ENCODE measurements at regions not wholly inside any gene's neighbourhood (a gene's known extent, or its start where the extent isn't known, plus 50 kb on each side); places are given as distances from the start of the nearest gene placed in this dataset.
A peak's percentile ranks its signal among the peaks of the same experiment; 100 is the strongest.

DNA sequence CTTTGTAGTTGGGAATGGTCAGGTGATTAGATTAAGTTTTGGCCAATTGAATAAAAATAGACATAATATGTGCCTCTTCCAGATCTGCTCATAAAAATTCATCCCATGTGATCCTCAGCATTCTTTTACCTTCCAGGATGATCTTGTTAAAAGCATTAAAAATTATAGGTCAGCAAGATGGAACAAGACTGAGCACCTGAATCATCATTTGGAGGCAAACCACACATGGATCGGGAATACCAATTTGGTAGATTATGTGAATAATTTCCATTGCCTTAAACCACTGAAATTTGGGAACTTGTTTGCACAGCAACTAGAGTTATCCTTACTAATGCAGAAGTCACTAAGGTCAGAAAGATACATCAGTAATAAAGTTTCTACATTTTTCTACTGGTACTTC, 681.4 kb upstream of the ADGRL2 start:
- TF ChIP-seq EZH2 (IDR thresholded peaks at IDR 0.05) = no peak
- no peak for TF ChIP-seq FOXP2 (optimal IDR thresholded peaks at IDR 0.05; ENCODE audit: control extremely low read depth, extremely low read length, insufficient read depth)
- no peak for TF ChIP-seq POLR2AphosphoS5 (IDR thresholded peaks at IDR 0.05; ENCODE audit: borderline replicate concordance, low read depth, low read length)
- Histone ChIP-seq H3K9ac (ENCODE audit: insufficient read length) (no peak overlapping the region), H3K4me3 (no peak overlapping the region), H3K36me3 (ENCODE audit: insufficient read depth, low read length) (no peaks in the 10 kb centered on the region), H3K27ac (no peak overlapping the region), H3K9me3 (ENCODE audit: low read depth, low read length) (no peaks in the 10 kb centered on the region)
- DNase-seq (ENCODE audit: low read depth, low spot score) = no peak

DNA sequence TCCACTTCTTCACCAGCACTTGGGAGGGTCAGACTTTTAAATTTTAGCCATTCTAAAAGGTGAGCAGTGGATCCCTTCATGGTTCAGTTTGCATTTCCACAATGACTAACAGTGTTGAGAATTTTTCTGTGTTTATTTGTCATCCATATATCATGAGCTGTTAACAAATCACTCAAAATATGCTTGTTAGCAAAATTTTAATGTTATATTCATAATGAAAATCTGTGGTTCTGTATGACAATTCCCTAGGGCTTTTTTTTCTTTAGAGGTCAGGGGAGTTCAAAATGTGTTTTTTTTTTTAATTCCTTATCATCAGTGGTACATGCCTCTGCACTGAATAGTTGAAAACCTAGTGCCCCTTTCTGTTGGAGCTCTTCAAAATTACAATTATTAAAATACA, 682.2 kb upstream of the ADGRL2 start:
- no peaks in the 10 kb centered on the region for H3K36me3 ChIP-seq (ENCODE audit: insufficient read depth, low read length)
- no peak for DNase-seq (ENCODE audit: low read depth, low spot score)
- no peak overlapping the region for H3K4me3 ChIP-seq
- TF ChIP-seq FOXP2 (optimal IDR thresholded peaks at IDR 0.05; ENCODE audit: control extremely low read depth, extremely low read length, insufficient read depth) (no peak), EZH2 (IDR thresholded peaks at IDR 0.05) (no peak), POLR2AphosphoS5 (IDR thresholded peaks at IDR 0.05; ENCODE audit: borderline replicate concordance, low read depth, low read length) (no peak)
- no peak overlapping the region for H3K9ac ChIP-seq (ENCODE audit: insufficient read length)
- H3K9me3 ChIP-seq (ENCODE audit: low read depth, low read length) = no peaks in the 10 kb centered on the region
- no peak overlapping the region for H3K27ac ChIP-seq

DNA sequence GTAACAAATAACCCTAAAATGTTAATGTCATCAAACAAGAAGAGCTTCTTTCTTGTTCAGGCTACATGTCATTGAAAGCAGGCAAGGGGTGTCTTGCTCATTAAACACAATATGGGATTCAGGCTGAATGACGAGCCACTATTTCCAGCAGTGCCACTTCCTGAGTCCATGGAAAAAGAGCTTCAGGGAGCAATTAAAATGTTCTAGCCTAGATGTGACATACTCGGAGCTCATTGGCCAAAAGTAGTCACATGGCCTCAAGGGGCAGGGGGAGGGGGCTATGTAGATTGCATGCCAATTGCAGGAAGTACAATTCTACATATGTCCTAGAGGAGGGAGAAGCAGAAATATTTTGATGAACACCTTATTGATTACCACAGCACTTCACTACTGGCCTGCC, 685.3 kb upstream of the ADGRL2 start:
- H3K27ac ChIP-seq = peak overlapping the region; percentile 52; the same call in 1 of the 2 replicates

DNA sequence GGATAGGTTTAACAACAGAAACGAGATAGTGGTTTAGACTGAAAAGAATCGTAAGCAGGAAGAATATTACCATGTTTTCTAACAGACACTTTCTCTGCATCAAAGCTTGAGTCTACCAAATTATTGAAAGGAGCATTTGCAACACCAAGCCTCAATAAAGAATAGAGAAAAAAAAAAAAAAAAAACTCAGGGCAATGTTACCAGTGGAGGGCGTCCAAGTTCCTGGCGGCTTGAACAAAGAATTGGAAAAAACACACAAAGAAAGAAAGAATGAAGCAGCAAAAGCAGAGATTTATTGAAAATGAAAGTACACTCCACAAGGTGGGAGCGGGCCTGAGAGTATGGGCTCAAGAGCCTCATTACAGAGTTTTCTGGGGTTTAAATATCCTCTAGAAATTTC, 686.5 kb upstream of the ADGRL2 start:
- Histone ChIP-seq H3K36me3 (ENCODE audit: insufficient read depth, low read length) (no peaks in the 10 kb centered on the region), H3K9ac (ENCODE audit: insufficient read length) (no peak overlapping the region), H3K4me3 (no peak overlapping the region), H3K9me3 (ENCODE audit: low read depth, low read length) (no peaks in the 10 kb centered on the region), H3K27ac (no peak overlapping the region)
- TF ChIP-seq EZH2 (IDR thresholded peaks at IDR 0.05) (no peak), POLR2AphosphoS5 (IDR thresholded peaks at IDR 0.05; ENCODE audit: borderline replicate concordance, low read depth, low read length) (no peak), FOXP2 (optimal IDR thresholded peaks at IDR 0.05; ENCODE audit: control extremely low read depth, extremely low read length, insufficient read depth) (no peak)
- no peak for DNase-seq (ENCODE audit: low read depth, low spot score)

More for the DNA sequence above, 685.3 kb upstream of the ADGRL2 start:
- Histone ChIP-seq H3K9me3 (ENCODE audit: low read depth, low read length) (no peaks in the 10 kb centered on the region), H3K36me3 (ENCODE audit: insufficient read depth, low read length) (no peaks in the 10 kb centered on the region), H3K9ac (ENCODE audit: insufficient read length) (no peak overlapping the region), H3K4me3 (peak overlapping the region; percentile 20; the same call in 1 of the 2 replicates)
- peak; percentile 42 for DNase-seq (ENCODE audit: low read depth, low spot score)
- TF ChIP-seq POLR2AphosphoS5 (IDR thresholded peaks at IDR 0.05; ENCODE audit: borderline replicate concordance, low read depth, low read length) = no peak
- TF ChIP-seq EZH2 (IDR thresholded peaks at IDR 0.05) = no peak
- no peak for TF ChIP-seq FOXP2 (optimal IDR thresholded peaks at IDR 0.05; ENCODE audit: control extremely low read depth, extremely low read length, insufficient read depth)

DNA sequence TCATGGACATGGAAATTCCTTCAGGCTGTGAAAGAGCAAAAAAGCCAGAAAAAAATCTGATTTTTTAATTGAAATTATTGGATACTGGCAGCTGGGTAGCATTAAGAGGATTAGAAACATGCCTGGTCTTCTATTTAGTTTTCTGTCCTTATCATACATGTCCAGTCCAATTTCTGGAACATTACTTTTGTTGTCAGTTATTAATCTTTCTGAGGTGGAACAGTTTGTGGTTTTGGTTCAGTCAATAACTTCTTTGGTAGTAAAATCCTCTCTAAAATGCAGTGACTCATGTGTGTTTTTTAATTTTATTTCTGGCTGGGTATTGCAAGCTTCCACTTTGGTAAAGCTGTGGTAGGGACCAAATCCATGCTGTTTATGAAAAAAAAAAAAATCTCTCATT, 687.0 kb upstream of the ADGRL2 start:
- no peaks in the 10 kb centered on the region for H3K9me3 ChIP-seq (ENCODE audit: low read depth, low read length)
- H3K4me3 ChIP-seq = no peak overlapping the region
- TF ChIP-seq POLR2AphosphoS5 (IDR thresholded peaks at IDR 0.05; ENCODE audit: borderline replicate concordance, low read depth, low read length) (no peak), EZH2 (IDR thresholded peaks at IDR 0.05) (no peak), FOXP2 (optimal IDR thresholded peaks at IDR 0.05; ENCODE audit: control extremely low read depth, extremely low read length, insufficient read depth) (no peak)
- H3K36me3 ChIP-seq (ENCODE audit: insufficient read depth, low read length) = no peaks in the 10 kb centered on the region
- H3K27ac ChIP-seq = no peak overlapping the region
- no peak overlapping the region for H3K9ac ChIP-seq (ENCODE audit: insufficient read length)
- no peak for DNase-seq (ENCODE audit: low read depth, low spot score)

DNA sequence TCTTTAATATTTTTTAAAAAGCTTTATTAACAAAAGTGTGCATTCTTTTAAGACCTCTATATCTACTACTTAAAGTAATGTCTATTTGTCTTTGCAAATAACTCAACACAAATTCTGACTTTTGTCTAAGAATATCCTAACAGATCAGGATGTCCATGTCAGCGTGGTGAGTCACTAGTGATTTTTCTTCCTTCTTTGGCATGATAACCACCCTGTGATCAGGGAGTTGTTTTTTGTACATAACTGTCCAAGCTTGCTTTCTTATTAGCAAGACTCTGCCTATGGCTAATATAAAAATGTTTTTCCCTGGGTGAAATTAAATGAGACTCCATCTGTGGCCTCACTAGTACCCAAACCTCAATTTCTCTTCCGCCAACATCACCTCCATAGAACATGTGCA, 688.9 kb upstream of the ADGRL2 start:
- no peaks in the 10 kb centered on the region for H3K9me3 ChIP-seq (ENCODE audit: low read depth, low read length)
- no peaks in the 10 kb centered on the region for H3K36me3 ChIP-seq (ENCODE audit: insufficient read depth, low read length)
- H3K27ac ChIP-seq = no peak overlapping the region
- H3K9ac ChIP-seq (ENCODE audit: insufficient read length) = no peak overlapping the region
- H3K4me3 ChIP-seq = no peak overlapping the region
- DNase-seq (ENCODE audit: low read depth, low spot score) = no peak
- no peak for TF ChIP-seq EZH2 (IDR thresholded peaks at IDR 0.05)
- no peak for TF ChIP-seq FOXP2 (optimal IDR thresholded peaks at IDR 0.05; ENCODE audit: control extremely low read depth, extremely low read length, insufficient read depth)

DNA sequence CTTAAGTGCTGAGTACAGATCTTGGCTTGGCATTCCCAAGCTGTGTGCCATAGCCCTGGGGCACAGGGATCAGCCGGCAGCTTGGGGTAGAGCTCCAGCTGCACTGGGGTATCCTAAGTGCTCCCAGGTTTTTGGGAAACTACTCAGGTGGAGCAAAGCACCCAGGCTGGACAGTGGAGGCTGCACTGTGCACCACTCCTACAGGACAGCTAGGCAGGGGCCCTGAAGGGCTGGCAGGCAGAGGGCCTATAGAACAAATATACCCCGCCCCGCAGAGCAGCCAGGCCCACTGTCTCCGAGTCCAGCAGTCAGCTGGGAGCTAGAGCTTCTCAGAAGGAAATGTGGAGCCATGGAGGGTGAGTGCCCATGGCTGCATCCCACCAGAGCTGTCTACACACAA, 691.7 kb upstream of the ADGRL2 start:
- Histone ChIP-seq H3K9ac (ENCODE audit: insufficient read length) (no peak overlapping the region), H3K27ac (no peak overlapping the region), H3K4me3 (no peak overlapping the region), H3K9me3 (ENCODE audit: low read depth, low read length) (no peaks in the 10 kb centered on the region), H3K36me3 (ENCODE audit: insufficient read depth, low read length) (no peaks in the 10 kb centered on the region)
- TF ChIP-seq FOXP2 (optimal IDR thresholded peaks at IDR 0.05; ENCODE audit: control extremely low read depth, extremely low read length, insufficient read depth) (no peak), POLR2AphosphoS5 (IDR thresholded peaks at IDR 0.05; ENCODE audit: borderline replicate concordance, low read depth, low read length) (no peak), EZH2 (IDR thresholded peaks at IDR 0.05) (no peak)
- no peak for DNase-seq (ENCODE audit: low read depth, low spot score)

DNA sequence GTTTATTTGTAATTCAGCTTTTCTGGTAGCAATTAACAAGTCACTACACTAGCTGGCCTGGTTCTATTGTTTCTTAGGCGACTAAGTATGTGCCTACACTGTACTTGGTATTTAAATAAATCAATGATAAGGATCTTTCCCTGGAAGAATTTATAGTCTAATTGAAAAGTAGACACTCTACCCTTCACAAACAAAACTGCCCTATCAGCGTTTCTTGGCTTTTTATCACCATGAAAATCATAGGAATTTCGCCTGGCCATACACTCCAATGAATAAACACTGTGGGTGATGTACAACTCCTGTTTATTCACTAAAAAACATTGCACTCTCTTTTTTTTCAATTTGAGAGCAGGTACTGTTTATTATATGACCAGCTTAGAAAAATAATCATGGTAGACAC, 702.9 kb upstream of the ADGRL2 start:
- Histone ChIP-seq H3K9ac (ENCODE audit: insufficient read length) (no peak overlapping the region), H3K27ac (no peak overlapping the region; the same call in 1 of the 2 replicates), H3K9me3 (ENCODE audit: low read depth, low read length) (no peaks in the 10 kb centered on the region), H3K36me3 (ENCODE audit: insufficient read depth, low read length) (no peaks in the 10 kb centered on the region), H3K4me3 (no peak overlapping the region)
- no peak for DNase-seq (ENCODE audit: low read depth, low spot score)
- TF ChIP-seq POLR2AphosphoS5 (IDR thresholded peaks at IDR 0.05; ENCODE audit: borderline replicate concordance, low read depth, low read length) (no peak; the same call in 1 of the 2 replicates), EZH2 (IDR thresholded peaks at IDR 0.05) (no peak)

DNA sequence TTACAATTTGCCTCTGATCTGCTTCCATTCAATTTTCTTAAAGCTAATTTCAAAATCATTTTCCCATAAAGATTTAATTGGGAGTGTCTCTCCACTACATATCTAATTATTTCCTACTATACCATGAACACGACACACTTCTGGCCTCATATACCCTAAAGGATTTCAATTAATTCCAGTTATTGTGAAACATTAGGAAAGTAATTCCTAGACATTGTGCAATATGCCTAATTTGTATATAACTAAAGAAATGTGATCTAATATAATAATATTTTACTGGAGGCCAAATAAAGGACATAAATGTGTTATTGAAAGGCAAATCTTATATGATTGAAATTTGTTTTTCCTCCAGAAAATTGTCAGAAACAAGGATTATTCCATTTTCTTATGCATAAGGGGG, 727.2 kb upstream of the ADGRL2 start:
- no peak overlapping the region for H3K9ac ChIP-seq (ENCODE audit: insufficient read length)
- H3K9me3 ChIP-seq (ENCODE audit: low read depth, low read length) = no peaks in the 10 kb centered on the region
- TF ChIP-seq EZH2 (IDR thresholded peaks at IDR 0.05) = no peak
- no peak; the same call in 1 of the 2 replicates for TF ChIP-seq POLR2AphosphoS5 (IDR thresholded peaks at IDR 0.05; ENCODE audit: borderline replicate concordance, low read depth, low read length)
- no peak for TF ChIP-seq FOXP2 (optimal IDR thresholded peaks at IDR 0.05; ENCODE audit: control extremely low read depth, extremely low read length, insufficient read depth)
- no peaks in the 10 kb centered on the region for H3K36me3 ChIP-seq (ENCODE audit: insufficient read depth, low read length)
- no peak overlapping the region for H3K4me3 ChIP-seq
- peak; percentile 22 for DNase-seq (ENCODE audit: low read depth, low spot score)
- no peak overlapping the region for H3K27ac ChIP-seq

Measured in SK-N-MC (cell line).